ENCODE measurements at regions not wholly inside any gene's neighbourhood (a gene's known extent, or its start where the extent isn't known, plus 50 kb on each side); places are given as distances from the start of the nearest gene placed in this dataset.

GRCh38 chr14:49953196-49953595 is 60.3 kb downstream of the ARF6 start:
- H2AK5ac ChIP-seq (ENCODE audit: low read depth, low read length) = no peak overlapping the region
- H3K56ac ChIP-seq (replicated peaks; ENCODE audit: insufficient read length, low read depth, low read length) = no peak overlapping the region
- H3K27me3 ChIP-seq (replicated peaks in 1 of 4; ENCODE audit: control insufficient read depth in 3 of 4, extremely low read depth in 1 of 4, insufficient read depth in 3 of 4, low read length in 3 of 4) = no peaks in the 10 kb centered on the region
- H2BK15ac ChIP-seq (ENCODE audit: low read length) = no peak overlapping the region
- no peaks in the 10 kb centered on the region for H3K9me3 ChIP-seq (ENCODE audit: insufficient read depth in 2 of 2, low read depth in 1 of 2, low read length in 1 of 2)
- no peaks in the 10 kb centered on the region for H4K20me1 ChIP-seq (replicated peaks in 1 of 2; ENCODE audit: control insufficient read depth in 1 of 2, insufficient read depth in 2 of 2, low read length in 2 of 2)
- H3K4me2 ChIP-seq (ENCODE audit: insufficient read depth in 1 of 2, low read depth in 2 of 2, low read length in 2 of 2) = no peak overlapping the region
- POLR2A ChIA-PET (ENCODE audit: partially characterized antibody) = no interaction called here
- H2BK12ac ChIP-seq (ENCODE audit: low read depth, low read length) = no peak overlapping the region
- H3K23ac ChIP-seq (ENCODE audit: insufficient read length) = no peak overlapping the region
- no peak overlapping the region for H3K18ac ChIP-seq (ENCODE audit: extremely low read depth, low read length)
- H3K4me3 ChIP-seq (ENCODE audit: extremely low read depth in 1 of 4, insufficient read depth in 2 of 4, low read depth in 3 of 4, low read length in 4 of 4) = no peak overlapping the region
- no peak overlapping the region for H4K5ac ChIP-seq (ENCODE audit: insufficient read length, low read depth, low read length)
- DNase-seq (ENCODE audit: low read depth in 1 of 2, low spot score in 2 of 2) (no peak), FAIRE-seq (no peak)
- H3K4ac ChIP-seq (replicated peaks; ENCODE audit: insufficient read length, low read depth, low read length) = no peak overlapping the region
- no peak overlapping the region for H4K91ac ChIP-seq (replicated peaks; ENCODE audit: insufficient read length, low read length)
- H3K27ac ChIP-seq (ENCODE audit: low read depth, low read length) = no peak overlapping the region
- no peaks in the 10 kb centered on the region for H3K36me3 ChIP-seq (ENCODE audit: control insufficient read depth in 2 of 4, insufficient read depth in 4 of 4, low read length in 3 of 4)
- no peak overlapping the region for H2AFZ ChIP-seq (ENCODE audit: low read length)
- H3K4me1 ChIP-seq (replicated peaks in 1 of 4; ENCODE audit: control insufficient read depth in 3 of 4, insufficient read depth in 4 of 4, low read length in 3 of 4) = no peaks in the 10 kb centered on the region
- H3K79me2 ChIP-seq (ENCODE audit: control insufficient read depth in 1 of 2, insufficient read depth in 2 of 2, low read length in 2 of 2) = no peaks in the 10 kb centered on the region
- H4K8ac ChIP-seq (ENCODE audit: extremely low read depth, insufficient read depth, low read length) = no peak overlapping the region
- H3K14ac ChIP-seq (ENCODE audit: insufficient read length) = no peak overlapping the region
- no peak overlapping the region for H3K9ac ChIP-seq (replicated peaks in 1 of 4; ENCODE audit: extremely low read depth in 1 of 4, low read depth in 3 of 4, low read length in 3 of 4)
- H3K23me2 ChIP-seq (ENCODE audit: low read depth, low read length) = no peaks in the 10 kb centered on the region
- no peaks in the 10 kb centered on the region for H3K79me1 ChIP-seq (ENCODE audit: low read depth, low read length)
- H2BK20ac ChIP-seq (ENCODE audit: low read length) = no peak overlapping the region
- no peak overlapping the region for H2BK5ac ChIP-seq (ENCODE audit: low read depth, low read length)
- no peak overlapping the region for H2BK120ac ChIP-seq (replicated peaks; ENCODE audit: low read depth, low read length)
- CTCF ChIA-PET (ENCODE audit: partially characterized antibody) = interaction anchor here (0.6 kb wide), 1 partner anchor 12 kb away, joined by 3 read pairs; no protein-coding TSS in a partner anchor
- TF ChIP-seq TEAD4 (IDR thresholded peaks at IDR 0.05; ENCODE audit: low read depth, low read length) = no peak
- no peak for TF ChIP-seq JUN (IDR thresholded peaks at IDR 0.05; ENCODE audit: low read depth, low read length)
- TF ChIP-seq CHD2 (IDR thresholded peaks at IDR 0.05; ENCODE audit: low read length) = no peak

All from H1 (cell line).